Right lobe of liver (tissue), 4 donors: ENCODE measurements at regions not wholly inside any gene's neighbourhood (a gene's known extent, or its start where the extent isn't known, plus 50 kb on each side); places are given as distances from the start of the nearest gene placed in this dataset.

Experiments
- POLR2A ChIP-seq: fragments of 450-650 bp; IDR thresholded peaks from one replicate; pipeline ENCODE4 v1.6.1; 2017; ENCODE audit warnings: antibody characterized with exemption, mild to moderate bottlenecking
- TF ChIP-seq, protein P1 (sequence below), 4 donors: fragments of 200-600 bp in 3 of 4; fragments of 450-650 bp in 1 of 4; IDR thresholded peaks; one replicate each; pipeline versions ENCODE4 v1.5.1 to v1.8.0; 2016 to 2022; ENCODE audit warnings: antibody characterized with exemption in 4 of 4, mild to moderate bottlenecking in 2 of 4
- donor health status: DM: no; HTN: no; CAD: no.
- donor health status: DM: no; HTN: no; CAD: no.
- donor health status: DM: no; HTN: yes; CAD: no.

DNA sequence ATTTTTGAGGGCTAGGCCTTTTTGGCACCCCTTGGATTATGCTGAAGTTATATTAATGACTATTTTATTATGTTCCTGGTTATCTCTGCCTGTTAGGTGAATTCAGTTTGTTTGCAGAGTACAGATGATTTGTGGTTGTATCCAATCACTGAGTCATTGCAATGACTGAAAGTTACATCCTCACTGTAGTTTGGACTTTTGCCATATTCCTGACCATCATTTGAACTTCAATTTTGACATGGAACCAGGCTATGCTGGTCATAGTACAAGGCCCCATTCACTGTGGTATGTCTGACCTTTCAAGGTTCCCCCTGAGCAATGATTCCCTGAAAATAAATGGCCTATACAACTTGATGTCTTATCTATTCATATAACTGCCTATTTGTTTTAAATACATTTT lies 621.0 kb downstream of the CCER1 start:
- TF ChIP-seq, protein P1, sequence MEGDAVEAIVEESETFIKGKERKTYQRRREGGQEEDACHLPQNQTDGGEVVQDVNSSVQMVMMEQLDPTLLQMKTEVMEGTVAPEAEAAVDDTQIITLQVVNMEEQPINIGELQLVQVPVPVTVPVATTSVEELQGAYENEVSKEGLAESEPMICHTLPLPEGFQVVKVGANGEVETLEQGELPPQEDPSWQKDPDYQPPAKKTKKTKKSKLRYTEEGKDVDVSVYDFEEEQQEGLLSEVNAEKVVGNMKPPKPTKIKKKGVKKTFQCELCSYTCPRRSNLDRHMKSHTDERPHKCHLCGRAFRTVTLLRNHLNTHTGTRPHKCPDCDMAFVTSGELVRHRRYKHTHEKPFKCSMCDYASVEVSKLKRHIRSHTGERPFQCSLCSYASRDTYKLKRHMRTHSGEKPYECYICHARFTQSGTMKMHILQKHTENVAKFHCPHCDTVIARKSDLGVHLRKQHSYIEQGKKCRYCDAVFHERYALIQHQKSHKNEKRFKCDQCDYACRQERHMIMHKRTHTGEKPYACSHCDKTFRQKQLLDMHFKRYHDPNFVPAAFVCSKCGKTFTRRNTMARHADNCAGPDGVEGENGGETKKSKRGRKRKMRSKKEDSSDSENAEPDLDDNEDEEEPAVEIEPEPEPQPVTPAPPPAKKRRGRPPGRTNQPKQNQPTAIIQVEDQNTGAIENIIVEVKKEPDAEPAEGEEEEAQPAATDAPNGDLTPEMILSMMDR (IDR thresholded peaks at IDR 0.05), result no peak
- no peak for TF ChIP-seq POLR2A
